ENCODE measurements at regions not wholly inside any gene's neighbourhood (a gene's known extent, or its start where the extent isn't known, plus 50 kb on each side); places are given as distances from the start of the nearest gene placed in this dataset.
A peak's percentile ranks its signal among the peaks of the same experiment; 100 is the strongest.

GRCh38 chrX:103158317-103158621 lies 56.6 kb upstream of the BEX4 start:
- no peak for DNase-seq

GRCh38 chrX:103157496-103158316 lies 57.2 kb upstream of the BEX4 start:
- DNase-seq = peak; percentile 10 to 63 (median 25)

DNA sequence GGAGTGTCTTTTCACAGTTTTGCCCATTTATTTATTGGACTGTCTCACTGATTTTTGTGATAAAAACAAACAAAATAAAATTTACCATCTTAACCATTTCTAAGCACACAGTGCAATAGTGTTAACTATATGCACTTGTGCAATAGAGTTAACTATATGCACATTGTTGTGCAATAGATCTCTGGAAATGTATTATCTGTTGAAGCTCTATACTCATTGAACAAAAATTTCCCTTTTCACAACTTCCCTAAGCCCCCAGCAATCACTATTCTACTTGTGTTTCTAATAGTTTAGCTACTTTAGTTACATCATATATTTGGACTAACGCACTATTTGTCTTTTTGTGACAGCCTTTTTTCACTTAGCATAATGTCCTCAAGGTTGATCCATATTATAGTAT lies 59.7 kb upstream of the BEX4 start:
- DNase-seq = no peak

GRCh38 chrX:103153661-103154060 lies 60.7 kb upstream of the NXF3 start:
- DNase-seq = no peak

DNA sequence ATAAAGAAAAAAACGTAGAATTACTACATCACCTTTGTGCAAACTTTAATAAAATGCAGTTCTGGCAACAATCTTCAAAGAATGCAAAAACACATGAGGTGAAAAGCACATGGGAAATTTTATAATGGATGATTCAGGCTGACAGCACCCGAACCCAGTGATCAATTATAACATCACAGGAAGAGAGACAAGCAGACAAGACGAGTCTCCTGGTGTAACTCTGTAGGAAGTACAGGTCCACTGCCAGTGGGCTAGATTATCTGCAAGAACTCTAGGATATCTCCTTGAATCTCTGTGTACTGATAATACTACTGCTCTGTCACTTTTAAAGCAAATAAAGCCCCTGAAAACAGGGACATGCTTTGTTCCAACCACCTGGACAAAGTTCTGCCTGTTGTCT lies 58.9 kb upstream of the NXF3 start:
- no peak for DNase-seq

- DNase-seq = no peak
Observed at GRCh38 chrX:103149652-103150051, 56.7 kb upstream of the NXF3 start.

DNA sequence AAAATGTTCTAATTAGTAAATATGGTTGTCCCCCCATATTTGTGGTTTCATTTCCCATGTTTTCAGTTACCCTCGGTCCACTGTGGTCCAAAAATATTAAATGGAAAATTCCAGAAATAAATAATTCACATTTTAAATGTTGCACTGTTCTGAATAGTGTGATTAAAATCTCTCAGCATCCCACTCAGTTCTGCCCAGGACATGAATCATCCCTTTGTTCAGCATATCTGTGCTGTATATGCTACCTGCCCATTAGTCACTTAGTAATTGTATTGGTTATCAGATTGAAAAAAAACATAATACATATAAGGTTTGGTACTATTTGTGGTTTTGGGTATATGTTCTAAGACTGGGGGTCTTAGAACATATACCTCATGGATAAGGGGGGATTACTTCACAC lies 55.1 kb upstream of the NXF3 start:
- no peak for DNase-seq
